GM12801 (cell line): ENCODE measurements at regions not wholly inside any gene's neighbourhood (a gene's known extent, or its start where the extent isn't known, plus 50 kb on each side); places are given as distances from the start of the nearest gene placed in this dataset.

Experiments
- CTCF ChIP-seq: IDR thresholded peaks from one replicate; pipeline ENCODE4 v1.5.1; 2011; ENCODE audit warnings: control low read depth; ENCODE audit not compliant: insufficient read length; ENCODE audit errors: extremely low read depth

GRCh38 chr14:62420847-62421246, 624.4 kb downstream of the KCNH5 start:
- TF ChIP-seq CTCF = no peak

- no peak for TF ChIP-seq CTCF
Observed at GRCh38 chr14:62428429-62429203, 616.6 kb downstream of the KCNH5 start.

GRCh38 chr14:62429683-62430082, 615.6 kb downstream of the KCNH5 start:
- no peak for TF ChIP-seq CTCF

GRCh38 chr14:62431496-62431895, 613.8 kb downstream of the KCNH5 start:
- no peak for TF ChIP-seq CTCF

GRCh38 chr14:62432955-62433354, 612.3 kb downstream of the KCNH5 start:
- TF ChIP-seq CTCF = no peak

- no peak for TF ChIP-seq CTCF
Observed at GRCh38 chr14:62436261-62436660, 609.0 kb downstream of the KCNH5 start.

GRCh38 chr14:62439210-62439609, 606.0 kb downstream of the KCNH5 start:
- no peak for TF ChIP-seq CTCF

- TF ChIP-seq CTCF = no peak
Observed at GRCh38 chr14:62443796-62444195, 601.5 kb downstream of the KCNH5 start.
